ENCODE measurements at regions not wholly inside any gene's neighbourhood (a gene's known extent, or its start where the extent isn't known, plus 50 kb on each side); places are given as distances from the start of the nearest gene placed in this dataset.

- H3K27me3 ChIP-seq (ENCODE audit: control insufficient read depth in 1 of 2, insufficient read depth in 2 of 2, low read length in 2 of 2): no peaks in the 10 kb centered on the region
- TF ChIP-seq JUND (CRISPR knock-in tag; IDR thresholded peaks at IDR 0.05): no peak
- TF ChIP-seq, protein P1, sequence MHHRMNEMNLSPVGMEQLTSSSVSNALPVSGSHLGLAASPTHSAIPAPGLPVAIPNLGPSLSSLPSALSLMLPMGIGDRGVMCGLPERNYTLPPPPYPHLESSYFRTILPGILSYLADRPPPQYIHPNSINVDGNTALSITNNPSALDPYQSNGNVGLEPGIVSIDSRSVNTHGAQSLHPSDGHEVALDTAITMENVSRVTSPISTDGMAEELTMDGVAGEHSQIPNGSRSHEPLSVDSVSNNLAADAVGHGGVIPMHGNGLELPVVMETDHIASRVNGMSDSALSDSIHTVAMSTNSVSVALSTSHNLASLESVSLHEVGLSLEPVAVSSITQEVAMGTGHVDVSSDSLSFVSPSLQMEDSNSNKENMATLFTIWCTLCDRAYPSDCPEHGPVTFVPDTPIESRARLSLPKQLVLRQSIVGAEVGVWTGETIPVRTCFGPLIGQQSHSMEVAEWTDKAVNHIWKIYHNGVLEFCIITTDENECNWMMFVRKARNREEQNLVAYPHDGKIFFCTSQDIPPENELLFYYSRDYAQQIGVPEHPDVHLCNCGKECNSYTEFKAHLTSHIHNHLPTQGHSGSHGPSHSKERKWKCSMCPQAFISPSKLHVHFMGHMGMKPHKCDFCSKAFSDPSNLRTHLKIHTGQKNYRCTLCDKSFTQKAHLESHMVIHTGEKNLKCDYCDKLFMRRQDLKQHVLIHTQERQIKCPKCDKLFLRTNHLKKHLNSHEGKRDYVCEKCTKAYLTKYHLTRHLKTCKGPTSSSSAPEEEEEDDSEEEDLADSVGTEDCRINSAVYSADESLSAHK (CRISPR knock-in tag; IDR thresholded peaks at IDR 0.05; ENCODE audit: borderline replicate concordance): no peak
- no peak for TF ChIP-seq ZFY (CRISPR knock-in tag; IDR thresholded peaks at IDR 0.05)
- TF ChIP-seq ERF (CRISPR knock-in tag; IDR thresholded peaks at IDR 0.05): no peak
- no peak for TF ChIP-seq ZNF12 (CRISPR knock-in tag; IDR thresholded peaks at IDR 0.05)
- no peak for TF ChIP-seq ZNF570 (CRISPR knock-in tag; IDR thresholded peaks at IDR 0.05; ENCODE audit: borderline replicate concordance)
- TF ChIP-seq ZNF746 (CRISPR knock-in tag; IDR thresholded peaks at IDR 0.05): no peak
- no peak for TF ChIP-seq ZNF446 (CRISPR knock-in tag; IDR thresholded peaks at IDR 0.05)
- no peaks in the 10 kb centered on the region for H4K20me1 ChIP-seq (ENCODE audit: insufficient read depth, low read length)
- ChIA-PET CTCF (ENCODE audit: low intra/inter-chr PET ratio, low total read pairs) (no interaction called here), POLR2A (no interaction called here)
- no peak for ATAC-seq
- FAIRE-seq: no peak
- intact Hi-C loops (cut with micrococcal nuclease; ENCODE audit: unreplicated experiment): no loop called here
- no peaks in the 10 kb centered on the region for H3K4me1 ChIP-seq (ENCODE audit: insufficient read depth, low read length)
- no peak overlapping the region for H3K9ac ChIP-seq (ENCODE audit: insufficient read depth, low read depth, low read length)
- no TSS peak for BruUV-seq (replicated peaks)
- in situ Hi-C loops (cut with HindIII; ENCODE audit: extremely low pct_ligation_motif_present, low pct_unique_long_range_greater_than_20kb): no loop called here
- H3K4me2 ChIP-seq (ENCODE audit: low read depth, low read length): no peak overlapping the region
- no peak overlapping the region for H3K4me3 ChIP-seq (replicated peaks in 1 of 3; ENCODE audit: insufficient read depth in 1 of 3, low read depth in 2 of 3, low read length in 3 of 3)
- no peak overlapping the region for H2AFZ ChIP-seq (ENCODE audit: low read length)
- H3K27ac ChIP-seq (ENCODE audit: extremely low read length, insufficient read depth, low read length): no peak overlapping the region
- no peaks in the 10 kb centered on the region for H3K36me3 ChIP-seq (replicated peaks in 1 of 2; ENCODE audit: control insufficient read depth in 1 of 2, insufficient read depth in 2 of 2, low read length in 2 of 2)
- no peak for DNase-seq (ENCODE audit: low spot score)
- H3K9me3 ChIP-seq (ENCODE audit: low read length): peaks cover 32% of the 10 kb centered on the region
- H3K79me2 ChIP-seq (ENCODE audit: insufficient read depth, low read length): no peaks in the 10 kb centered on the region
These were observed 1463.4 kb upstream of the PCDH20 start for GRCh38 chr13:62879071-62879470.
